ENCODE measurements at regions not wholly inside any gene's neighbourhood (a gene's known extent, or its start where the extent isn't known, plus 50 kb on each side); places are given as distances from the start of the nearest gene placed in this dataset.

DNA sequence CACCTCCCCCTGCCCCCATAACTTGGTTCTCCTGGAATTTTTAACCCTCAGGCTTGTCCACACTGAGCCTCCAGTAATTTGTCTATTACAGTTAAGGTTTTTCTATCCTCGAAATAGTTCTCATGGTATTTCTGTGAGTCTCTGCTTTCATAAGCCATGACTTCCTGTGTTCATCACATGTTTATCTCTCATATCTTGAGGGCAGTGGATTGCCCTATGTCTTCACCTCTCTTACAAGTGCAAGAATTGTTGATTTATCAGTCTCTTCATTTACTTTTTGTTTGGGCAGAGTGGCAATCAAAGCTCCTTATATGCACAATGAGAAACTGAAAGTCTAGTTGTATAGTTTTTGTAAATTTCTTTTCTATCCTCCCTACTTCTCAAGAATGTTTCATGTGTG, 328.4 kb downstream of the PLA2G4A start:
- Histone ChIP-seq H3K4me1 (ENCODE audit: insufficient read depth, low read length) (no peaks in the 10 kb centered on the region), H3K27me3 (ENCODE audit: insufficient read depth, low read length) (no peaks in the 10 kb centered on the region), H3K36me3 (ENCODE audit: insufficient read depth, low read length) (no peaks in the 10 kb centered on the region), H3K27ac (ENCODE audit: low read depth, low read length) (no peak overlapping the region), H3K9me3 (ENCODE audit: insufficient read depth, low read depth, low read length) (0 out of 2 replicates have a peak, but pooled peaks cover 4% of the 10 kb centered on the region), H3K4me3 (ENCODE audit: low read length) (no peak overlapping the region), H3K9ac (ENCODE audit: low read depth, low read length) (no peak overlapping the region)
- 92% methylated on average over 1 of the region's 1 CpG for WGBS

DNA sequence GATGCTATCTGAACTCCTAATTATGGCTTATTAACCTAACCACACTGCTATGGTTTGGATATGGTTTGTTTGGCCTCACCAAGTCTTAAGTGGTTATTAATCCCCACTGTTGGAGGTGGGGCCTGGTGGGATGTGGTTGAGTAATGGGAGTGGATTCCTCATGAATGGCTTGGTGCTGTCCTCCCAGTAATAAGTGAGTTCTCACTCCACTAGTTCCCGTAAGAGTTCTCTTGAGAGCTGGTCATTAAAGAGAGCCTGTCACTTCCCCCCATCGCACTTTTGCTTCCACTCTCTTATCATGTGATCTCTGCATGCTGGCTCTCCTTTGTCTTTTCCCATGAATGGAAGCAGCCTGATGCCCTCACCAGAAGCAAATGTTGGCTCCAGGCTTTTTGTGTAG, 328.8 kb downstream of the PLA2G4A start:
- WGBS, result 83% methylated on average over 2 of the region's 2 CpGs
- no peaks in the 10 kb centered on the region for H3K36me3 ChIP-seq (ENCODE audit: insufficient read depth, low read length)
- no peak overlapping the region for H3K9ac ChIP-seq (ENCODE audit: low read depth, low read length)
- no peaks in the 10 kb centered on the region for H3K4me1 ChIP-seq (ENCODE audit: insufficient read depth, low read length)
- no peak overlapping the region for H3K4me3 ChIP-seq (ENCODE audit: low read length)
- 0 out of 2 replicates have a peak, but pooled peaks cover 2% of the 10 kb centered on the region for H3K9me3 ChIP-seq (ENCODE audit: insufficient read depth, low read depth, low read length)
- no peaks in the 10 kb centered on the region for H3K27me3 ChIP-seq (ENCODE audit: insufficient read depth, low read length)
- no peak overlapping the region for H3K27ac ChIP-seq (ENCODE audit: low read depth, low read length)

DNA sequence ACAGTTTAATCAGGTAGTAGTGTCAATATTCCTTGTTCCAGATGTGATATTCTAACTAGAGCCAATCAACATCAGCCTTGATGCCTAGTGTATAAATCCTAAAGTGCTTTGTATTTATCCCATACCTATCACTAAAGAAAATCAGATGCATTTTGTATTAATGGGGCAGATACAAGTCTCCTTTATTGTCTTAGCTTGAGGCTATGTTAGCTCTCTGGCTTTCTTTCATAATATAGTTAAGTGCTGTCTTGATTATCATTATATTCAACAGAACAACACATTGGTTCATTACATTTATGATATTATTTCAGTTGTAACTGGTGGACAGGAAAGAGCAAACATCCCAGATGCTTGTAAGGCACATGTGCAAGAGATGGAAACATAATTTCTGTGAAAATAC, 338.8 kb downstream of the PLA2G4A start:
- Histone ChIP-seq H3K36me3 (ENCODE audit: insufficient read depth, low read length) (no peaks in the 10 kb centered on the region), H3K4me1 (ENCODE audit: insufficient read depth, low read length) (no peaks in the 10 kb centered on the region), H3K4me3 (ENCODE audit: low read length) (no peak overlapping the region), H3K27ac (ENCODE audit: low read depth, low read length) (no peak overlapping the region), H3K27me3 (ENCODE audit: insufficient read depth, low read length) (no peaks in the 10 kb centered on the region), H3K9me3 (ENCODE audit: insufficient read depth, low read depth, low read length) (no peaks in the 10 kb centered on the region), H3K9ac (ENCODE audit: low read depth, low read length) (no peak overlapping the region)

DNA sequence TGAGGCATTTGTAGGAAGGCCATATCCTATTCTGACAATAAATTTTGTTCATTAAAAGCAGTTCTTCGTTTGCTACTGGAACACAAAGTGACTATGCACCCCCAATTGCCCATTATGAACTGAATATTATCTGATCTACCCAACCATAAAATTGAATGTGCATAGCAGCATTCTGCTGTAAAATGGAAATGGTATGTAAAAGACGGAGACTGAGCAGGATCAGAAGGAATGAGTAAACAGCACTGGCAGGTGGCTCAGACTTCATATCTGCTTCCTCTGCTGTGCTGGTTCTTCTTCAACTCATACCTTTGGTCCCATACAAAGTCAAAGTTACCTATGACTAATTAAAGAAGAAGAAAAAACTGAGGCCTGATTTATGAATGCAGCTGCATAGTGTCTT, 339.5 kb downstream of the PLA2G4A start:
- Histone ChIP-seq H3K9me3 (ENCODE audit: insufficient read depth, low read depth, low read length) (no peaks in the 10 kb centered on the region), H3K36me3 (ENCODE audit: insufficient read depth, low read length) (no peaks in the 10 kb centered on the region), H3K4me3 (ENCODE audit: low read length) (no peak overlapping the region), H3K4me1 (ENCODE audit: insufficient read depth, low read length) (no peaks in the 10 kb centered on the region), H3K9ac (ENCODE audit: low read depth, low read length) (no peak overlapping the region), H3K27ac (ENCODE audit: low read depth, low read length) (no peak overlapping the region), H3K27me3 (ENCODE audit: insufficient read depth, low read length) (no peaks in the 10 kb centered on the region)
- 71% methylated on average over 2 of the region's 2 CpGs for WGBS

DNA sequence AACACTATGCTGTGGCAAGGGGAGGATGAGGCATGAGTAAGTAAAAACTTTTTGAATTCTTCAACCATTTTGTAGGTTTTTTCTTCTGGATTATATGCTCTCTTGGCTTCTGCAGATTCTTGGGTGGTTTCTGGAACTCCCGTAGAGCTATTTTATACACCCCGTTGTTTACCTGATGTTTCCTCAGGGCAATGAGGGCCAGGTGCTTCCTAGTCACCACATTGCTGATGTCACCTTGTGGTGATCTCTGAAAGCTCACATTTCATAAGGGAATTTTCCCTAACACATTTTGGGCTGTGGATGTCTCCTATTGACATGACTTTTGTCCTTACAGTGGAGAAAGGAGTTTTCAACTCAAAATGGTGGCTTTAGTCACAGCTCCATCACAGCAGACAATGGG, 356.6 kb downstream of the PLA2G4A start:
- 96% methylated on average over 2 of the region's 2 CpGs for WGBS
- Histone ChIP-seq H3K27me3 (ENCODE audit: insufficient read depth, low read length) (no peaks in the 10 kb centered on the region), H3K4me3 (ENCODE audit: low read length) (no peak overlapping the region), H3K9ac (ENCODE audit: low read depth, low read length) (no peak overlapping the region), H3K27ac (ENCODE audit: low read depth, low read length) (no peak overlapping the region), H3K4me1 (ENCODE audit: insufficient read depth, low read length) (no peaks in the 10 kb centered on the region), H3K9me3 (ENCODE audit: insufficient read depth, low read depth, low read length) (peaks cover 13% of the 10 kb centered on the region; the same call in 1 of the 2 replicates), H3K36me3 (ENCODE audit: insufficient read depth, low read length) (no peaks in the 10 kb centered on the region)

DNA sequence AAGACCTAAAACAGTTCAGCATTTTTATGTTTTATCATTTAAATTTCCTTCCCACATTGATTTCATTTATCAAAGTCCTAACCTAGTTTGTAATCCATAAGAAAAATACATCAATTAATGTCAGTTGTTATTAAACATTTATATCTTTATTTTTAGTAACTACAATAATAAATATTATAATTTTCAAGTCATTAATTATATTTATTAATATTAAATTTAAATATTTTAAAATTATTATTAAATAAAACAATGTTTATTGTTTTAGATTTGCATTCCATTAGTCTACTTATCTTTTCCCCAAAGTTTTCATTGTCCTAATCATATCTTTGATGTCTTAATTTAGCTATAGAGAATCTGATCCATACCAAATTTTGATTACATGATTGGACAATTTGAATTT, 368.9 kb downstream of the PLA2G4A start:
- Histone ChIP-seq H3K9ac (ENCODE audit: low read depth, low read length) (no peak overlapping the region), H3K27ac (ENCODE audit: low read depth, low read length) (no peak overlapping the region), H3K36me3 (ENCODE audit: insufficient read depth, low read length) (no peaks in the 10 kb centered on the region), H3K4me1 (ENCODE audit: insufficient read depth, low read length) (no peaks in the 10 kb centered on the region), H3K4me3 (ENCODE audit: low read length) (no peak overlapping the region), H3K9me3 (ENCODE audit: insufficient read depth, low read depth, low read length) (no peaks in the 10 kb centered on the region), H3K27me3 (ENCODE audit: insufficient read depth, low read length) (no peaks in the 10 kb centered on the region)

DNA sequence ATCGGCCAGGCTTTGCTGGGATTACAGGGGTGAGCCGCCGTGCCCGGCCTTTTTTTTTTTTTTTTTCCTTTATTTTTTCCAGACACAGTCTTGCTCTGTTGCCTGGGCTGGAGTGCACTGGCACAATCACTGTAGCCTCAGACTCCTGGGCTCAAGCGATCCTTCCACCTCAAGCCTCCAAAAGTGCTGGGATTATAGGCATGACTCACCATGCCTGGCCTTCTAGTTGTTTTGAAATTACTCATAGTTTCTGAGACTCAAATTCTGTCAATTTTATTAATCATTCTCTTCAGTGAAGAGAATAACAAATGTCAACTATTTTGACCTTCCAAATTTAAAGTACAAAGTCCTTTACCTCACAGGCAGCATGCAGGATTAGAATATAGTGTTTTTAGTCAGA, 374.5 kb downstream of the PLA2G4A start:
- H3K9ac ChIP-seq (ENCODE audit: low read depth, low read length), result no peak overlapping the region
- no peak overlapping the region for H3K27ac ChIP-seq (ENCODE audit: low read depth, low read length)
- no peaks in the 10 kb centered on the region for H3K36me3 ChIP-seq (ENCODE audit: insufficient read depth, low read length)
- H3K4me1 ChIP-seq (ENCODE audit: insufficient read depth, low read length), result no peaks in the 10 kb centered on the region
- 93% methylated on average over 5 of the region's 5 CpGs for WGBS
- H3K9me3 ChIP-seq (ENCODE audit: insufficient read depth, low read depth, low read length), result no peaks in the 10 kb centered on the region
- no peaks in the 10 kb centered on the region for H3K27me3 ChIP-seq (ENCODE audit: insufficient read depth, low read length)
- no peak overlapping the region for H3K4me3 ChIP-seq (ENCODE audit: low read length)

DNA sequence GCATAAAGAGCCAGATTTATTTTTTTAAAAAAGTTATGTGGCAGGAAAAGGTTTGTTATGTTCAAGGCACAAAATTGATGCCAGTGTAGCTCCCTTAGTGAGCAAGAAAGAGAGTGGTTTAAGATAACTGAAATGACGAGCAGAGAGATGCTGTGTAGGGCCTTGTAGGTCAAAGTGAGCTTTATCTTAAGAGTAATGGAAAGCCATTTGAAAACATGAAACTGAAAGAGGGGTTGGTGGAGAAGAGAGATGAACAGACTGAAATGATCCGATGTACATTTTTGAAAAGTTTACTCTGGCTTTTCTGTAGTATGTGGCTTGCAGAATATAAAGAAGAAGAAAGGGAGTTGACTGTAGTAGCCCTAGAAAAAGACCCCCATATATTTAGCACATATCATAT, 383.6 kb downstream of the PLA2G4A start:
- H3K36me3 ChIP-seq (ENCODE audit: insufficient read depth, low read length), result no peaks in the 10 kb centered on the region
- H3K27ac ChIP-seq (ENCODE audit: low read depth, low read length), result no peak overlapping the region
- no peaks in the 10 kb centered on the region for H3K27me3 ChIP-seq (ENCODE audit: insufficient read depth, low read length)
- no peaks in the 10 kb centered on the region for H3K4me1 ChIP-seq (ENCODE audit: insufficient read depth, low read length)
- no peak overlapping the region for H3K9ac ChIP-seq (ENCODE audit: low read depth, low read length)
- no peak overlapping the region for H3K4me3 ChIP-seq (ENCODE audit: low read length)
- H3K9me3 ChIP-seq (ENCODE audit: insufficient read depth, low read depth, low read length), result no peaks in the 10 kb centered on the region
- WGBS, result 92% methylated on average over 2 of the region's 2 CpGs

DNA sequence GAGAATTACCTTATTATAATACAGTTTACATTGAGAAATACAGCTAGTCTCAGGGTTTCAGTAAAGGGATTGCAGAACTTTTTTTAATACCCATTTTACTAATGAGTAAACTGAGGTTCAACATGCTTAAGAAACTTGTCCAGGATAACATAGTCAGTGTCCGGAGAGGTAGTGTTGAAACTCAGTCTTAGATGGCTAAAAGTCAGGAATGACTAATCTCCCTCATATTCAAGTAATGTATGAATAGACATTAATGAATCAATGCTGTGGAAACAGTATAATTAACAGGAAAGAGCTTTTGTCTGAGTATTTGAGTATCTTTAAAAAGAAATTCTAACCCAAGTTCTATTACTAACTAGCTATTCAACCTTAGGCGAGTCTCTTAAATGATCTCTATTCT, 397.6 kb downstream of the PLA2G4A start:
- Histone ChIP-seq H3K9me3 (ENCODE audit: insufficient read depth, low read depth, low read length) (no peaks in the 10 kb centered on the region), H3K4me1 (ENCODE audit: insufficient read depth, low read length) (peaks cover 11% of the 10 kb centered on the region), H3K4me3 (ENCODE audit: low read length) (no peak overlapping the region), H3K36me3 (ENCODE audit: insufficient read depth, low read length) (no peaks in the 10 kb centered on the region), H3K27me3 (ENCODE audit: insufficient read depth, low read length) (no peaks in the 10 kb centered on the region), H3K27ac (ENCODE audit: low read depth, low read length) (no peak overlapping the region), H3K9ac (ENCODE audit: low read depth, low read length) (no peak overlapping the region)
- no CpG with 5 or more reads among the region's 2 CpGs for WGBS

DNA sequence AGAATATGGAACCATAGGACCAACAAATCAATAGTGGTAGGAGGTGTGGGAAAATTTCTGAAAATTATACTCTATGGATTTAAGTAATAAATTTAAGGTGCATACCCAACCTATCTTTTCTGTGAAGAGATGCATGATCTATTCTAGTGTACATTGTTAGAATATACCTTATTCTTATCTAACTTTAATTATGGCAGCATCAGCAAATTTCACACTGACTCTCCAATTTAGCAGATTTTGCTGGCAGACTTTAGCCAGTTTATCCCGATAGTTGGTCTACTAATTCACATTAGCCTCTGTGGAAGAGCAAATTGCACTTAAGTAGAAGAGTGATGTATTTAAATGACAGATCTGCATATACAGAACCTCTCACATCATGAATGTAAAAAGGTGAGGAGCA, 400.0 kb downstream of the PLA2G4A start:
- H3K9ac ChIP-seq (ENCODE audit: low read depth, low read length), result no peak overlapping the region
- 83% methylated on average over 1 of the region's 1 CpG for WGBS
- peaks cover 11% of the 10 kb centered on the region for H3K4me1 ChIP-seq (ENCODE audit: insufficient read depth, low read length)
- H3K4me3 ChIP-seq (ENCODE audit: low read length), result no peak overlapping the region
- H3K9me3 ChIP-seq (ENCODE audit: insufficient read depth, low read depth, low read length), result no peaks in the 10 kb centered on the region
- H3K36me3 ChIP-seq (ENCODE audit: insufficient read depth, low read length), result no peaks in the 10 kb centered on the region
- H3K27ac ChIP-seq (ENCODE audit: low read depth, low read length), result no peak overlapping the region
- H3K27me3 ChIP-seq (ENCODE audit: insufficient read depth, low read length), result no peaks in the 10 kb centered on the region

DNA sequence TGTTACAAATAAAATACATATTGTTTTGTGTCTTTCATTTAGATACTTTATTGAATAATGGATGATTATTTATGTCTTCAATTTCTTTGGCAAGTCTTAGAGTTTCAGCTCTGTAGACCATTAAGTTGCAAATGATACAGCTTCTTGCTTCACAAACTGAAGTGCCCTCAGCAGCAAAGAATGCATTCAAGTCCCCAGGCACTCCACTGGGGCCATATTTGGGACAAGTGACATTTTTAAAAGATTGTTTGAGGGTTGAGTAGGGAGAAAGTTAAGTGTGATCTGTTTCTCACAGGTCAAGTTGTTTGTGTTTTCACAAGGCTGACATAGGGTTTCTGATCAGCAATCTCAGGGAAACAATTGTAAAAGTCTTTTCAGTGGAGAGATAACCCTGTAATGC, 400.7 kb downstream of the PLA2G4A start:
- no peak overlapping the region for H3K9ac ChIP-seq (ENCODE audit: low read depth, low read length)
- peaks cover 11% of the 10 kb centered on the region for H3K4me1 ChIP-seq (ENCODE audit: insufficient read depth, low read length)
- H3K27me3 ChIP-seq (ENCODE audit: insufficient read depth, low read length), result no peaks in the 10 kb centered on the region
- no peak overlapping the region for H3K4me3 ChIP-seq (ENCODE audit: low read length)
- no peaks in the 10 kb centered on the region for H3K36me3 ChIP-seq (ENCODE audit: insufficient read depth, low read length)
- no peaks in the 10 kb centered on the region for H3K9me3 ChIP-seq (ENCODE audit: insufficient read depth, low read depth, low read length)
- no peak overlapping the region for H3K27ac ChIP-seq (ENCODE audit: low read depth, low read length)

DNA sequence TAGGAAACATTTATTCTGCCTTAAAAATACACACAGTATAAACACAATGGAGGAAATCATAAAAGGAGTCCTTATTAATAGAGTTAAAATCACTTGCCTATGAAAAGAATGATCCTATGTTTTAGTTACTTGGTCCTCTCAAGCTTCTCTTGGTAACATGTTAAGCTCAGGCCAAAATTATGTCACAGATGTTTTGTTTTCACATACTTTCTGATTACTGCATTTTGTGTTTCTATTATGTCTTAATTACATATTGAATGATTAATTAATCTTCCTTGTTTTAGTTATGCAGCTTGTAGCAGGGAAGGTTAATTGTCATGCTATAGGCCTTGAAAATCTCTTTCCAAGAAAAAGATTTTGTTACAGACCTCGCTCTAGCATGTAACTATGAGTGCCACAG, 406.0 kb downstream of the PLA2G4A start:
- Histone ChIP-seq H3K4me1 (ENCODE audit: insufficient read depth, low read length) (peaks cover 1% of the 10 kb centered on the region; the same call in 1 of the 2 replicates), H3K4me3 (ENCODE audit: low read length) (no peak overlapping the region), H3K36me3 (ENCODE audit: insufficient read depth, low read length) (no peaks in the 10 kb centered on the region), H3K27ac (ENCODE audit: low read depth, low read length) (no peak overlapping the region), H3K27me3 (ENCODE audit: insufficient read depth, low read length) (no peaks in the 10 kb centered on the region), H3K9ac (ENCODE audit: low read depth, low read length) (no peak overlapping the region), H3K9me3 (ENCODE audit: insufficient read depth, low read depth, low read length) (no peaks in the 10 kb centered on the region)
- 100% methylated on average over 1 of the region's 1 CpG for WGBS

Data from HUES64 (cell line).